ENCODE measurements at regions not wholly inside any gene's neighbourhood (a gene's known extent, or its start where the extent isn't known, plus 50 kb on each side); places are given as distances from the start of the nearest gene placed in this dataset.

- Histone ChIP-seq H3K56ac (ENCODE audit: insufficient read length, low read depth, low read length) (no peak overlapping the region), H3K9ac (ENCODE audit: extremely low read depth, insufficient read length, low read length) (no peak overlapping the region), H3K23ac (ENCODE audit: insufficient read length, low read depth, low read length) (no peak overlapping the region), H3K14ac (ENCODE audit: insufficient read depth, low read length) (no peak overlapping the region), H3K9me3 (ENCODE audit: control insufficient read depth, low read depth, low read length) (no peaks in the 10 kb centered on the region), H3K23me2 (ENCODE audit: insufficient read length, low read depth, low read length, poor library complexity, severe bottlenecking) (no peaks in the 10 kb centered on the region), H3K79me2 (ENCODE audit: insufficient read depth, low read length) (no peaks in the 10 kb centered on the region), H2BK120ac (ENCODE audit: low read depth, low read length, poor library complexity, severe bottlenecking) (no peak overlapping the region), H3K27me3 (ENCODE audit: insufficient read depth, low read length) (no peaks in the 10 kb centered on the region), H3K4ac (ENCODE audit: low read depth, low read length) (no peak overlapping the region), H3T11ph (ENCODE audit: low read length) (no peak overlapping the region), H4K5ac (ENCODE audit: insufficient read length, low read depth, low read length) (no peak overlapping the region), H2BK12ac (ENCODE audit: insufficient read length, low read depth, low read length) (no peak overlapping the region), H2BK5ac (ENCODE audit: insufficient read length, low read length) (no peak overlapping the region), H2AFZ (ENCODE audit: low read length) (no peak overlapping the region), H2BK20ac (ENCODE audit: low read depth, low read length, poor library complexity, severe bottlenecking) (no peak overlapping the region), H4K91ac (ENCODE audit: insufficient read length, low read depth, low read length) (no peak overlapping the region), H4K20me1 (ENCODE audit: control insufficient read depth, insufficient read depth, insufficient read length) (no peaks in the 10 kb centered on the region), H3K4me1 (ENCODE audit: insufficient read depth, low read length) (no peaks in the 10 kb centered on the region), H3K18ac (ENCODE audit: insufficient read length, low read depth, low read length) (no peak overlapping the region), H3K79me1 (ENCODE audit: insufficient read depth, low read depth, low read length, poor library complexity, severe bottlenecking) (no peaks in the 10 kb centered on the region), H2BK15ac (ENCODE audit: low read depth, low read length) (no peak overlapping the region), H2AK5ac (ENCODE audit: insufficient read length, low read length) (no peak overlapping the region), H3K27ac (ENCODE audit: insufficient read length, low read depth, low read length) (no peak overlapping the region), H4K8ac (replicated peaks; ENCODE audit: insufficient read length, low read depth, low read length) (no peak overlapping the region), H3K4me2 (ENCODE audit: insufficient read depth, insufficient read length, low read length) (no peak overlapping the region)
- H3K4me1 Mint-ChIP-seq = peaks cover 3 to 5% of the 10 kb centered on the region in 2 experiments
- no CpG with 5 or more reads among the region's 4 CpGs for WGBS (ENCODE audit: extremely low coverage, insufficient read length, low lambda C conversion rate)
- peaks cover 14 to 25% of the 10 kb centered on the region in 2 experiments for H3K9me3 Mint-ChIP-seq
- H3K27ac Mint-ChIP-seq = peak overlapping the region in 2 of 3 experiments; percentile 53; a peak in 2 of 7 replicates
- H3K4me3 Mint-ChIP-seq = no peak overlapping the region
- DNase-seq = no peak
- TF ChIP-seq, protein P1, sequence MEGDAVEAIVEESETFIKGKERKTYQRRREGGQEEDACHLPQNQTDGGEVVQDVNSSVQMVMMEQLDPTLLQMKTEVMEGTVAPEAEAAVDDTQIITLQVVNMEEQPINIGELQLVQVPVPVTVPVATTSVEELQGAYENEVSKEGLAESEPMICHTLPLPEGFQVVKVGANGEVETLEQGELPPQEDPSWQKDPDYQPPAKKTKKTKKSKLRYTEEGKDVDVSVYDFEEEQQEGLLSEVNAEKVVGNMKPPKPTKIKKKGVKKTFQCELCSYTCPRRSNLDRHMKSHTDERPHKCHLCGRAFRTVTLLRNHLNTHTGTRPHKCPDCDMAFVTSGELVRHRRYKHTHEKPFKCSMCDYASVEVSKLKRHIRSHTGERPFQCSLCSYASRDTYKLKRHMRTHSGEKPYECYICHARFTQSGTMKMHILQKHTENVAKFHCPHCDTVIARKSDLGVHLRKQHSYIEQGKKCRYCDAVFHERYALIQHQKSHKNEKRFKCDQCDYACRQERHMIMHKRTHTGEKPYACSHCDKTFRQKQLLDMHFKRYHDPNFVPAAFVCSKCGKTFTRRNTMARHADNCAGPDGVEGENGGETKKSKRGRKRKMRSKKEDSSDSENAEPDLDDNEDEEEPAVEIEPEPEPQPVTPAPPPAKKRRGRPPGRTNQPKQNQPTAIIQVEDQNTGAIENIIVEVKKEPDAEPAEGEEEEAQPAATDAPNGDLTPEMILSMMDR (conservative IDR thresholded peaks at IDR 0.05) = no peak
- H3K27me3 Mint-ChIP-seq (ENCODE audit: low read depth) = no peaks in the 10 kb centered on the region
- peaks cover 7 to 19% (median 14%) of the 10 kb centered on the region in 3 experiments for H3K36me3 Mint-ChIP-seq (ENCODE audit: insufficient read depth in 1 of 3, low read depth in 3 of 3)
These were observed 576.1 kb downstream of the TMA16 start for GRCh38 chr4:164070625-164071024.
